NCI-H1417 (cell line): ENCODE measurements at regions not wholly inside any gene's neighbourhood (a gene's known extent, or its start where the extent isn't known, plus 50 kb on each side); places are given as distances from the start of the nearest gene placed in this dataset.
A peak's percentile ranks its signal among the peaks of the same experiment; 100 is the strongest.
"Not testable (repeated sequence)": the region's sequence is repeated elsewhere in the genome, so short reads cannot be mapped to it uniquely, and the experiment has no call there.

Experiments
- DNase-seq, 3 experiments: peaks; one replicate each; lab custom pipeline; 2025; lab: John Stamatoyannopoulos, UW

- no peak for DNase-seq
Observed at GRCh38 chr6:939526-940252, 246.8 kb upstream of the EXOC2 start.

DNA sequence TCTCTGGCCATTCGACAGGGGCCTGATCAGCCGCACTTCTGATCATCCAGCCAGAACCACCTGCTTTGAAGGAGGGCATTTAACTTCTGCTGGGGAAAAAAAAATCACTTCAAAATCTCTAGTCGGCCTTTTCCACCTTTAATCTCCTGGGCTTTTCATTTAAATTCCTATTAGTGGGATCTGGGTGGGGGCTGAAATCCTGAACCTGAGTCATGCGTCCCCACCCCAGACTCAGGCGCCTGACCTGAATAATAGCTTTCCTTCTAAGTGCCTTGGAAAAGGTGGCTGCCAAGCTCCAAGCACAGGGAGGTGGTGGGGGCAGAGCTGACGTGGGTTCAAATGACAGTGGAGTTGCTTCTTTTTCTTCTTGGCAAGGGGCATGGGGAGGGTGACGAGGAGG is 246.0 kb upstream of the EXOC2 start:
- DNase-seq: no peak

- DNase-seq: no peak
Observed at GRCh38 chr6:938271-938905, 245.4 kb upstream of the EXOC2 start.

DNA sequence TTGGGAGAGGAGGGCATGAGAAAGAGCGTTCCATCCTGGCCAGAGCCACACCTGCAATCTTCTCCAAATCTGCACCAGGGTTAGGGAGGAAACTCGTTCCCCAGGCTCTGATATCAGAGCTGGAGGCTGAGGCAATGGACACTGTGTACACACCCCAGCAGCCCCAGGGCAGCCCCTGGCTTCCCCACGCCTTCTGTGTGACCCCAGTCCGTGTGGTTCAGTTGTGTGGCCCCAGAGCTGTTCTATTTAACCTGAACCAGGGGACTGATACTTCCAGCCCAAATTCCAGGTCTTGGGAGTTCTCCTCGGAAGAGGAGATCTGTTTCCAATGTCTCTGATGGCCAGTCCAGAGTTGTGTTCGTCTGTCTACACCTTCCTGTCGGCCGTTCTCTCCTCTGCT is 242.6 kb upstream of the EXOC2 start:
- DNase-seq: no peak

GRCh38 chr6:934686-935085 is 241.7 kb upstream of the EXOC2 start:
- no peak for DNase-seq

- DNase-seq: not testable (repeated sequence)
Observed at GRCh38 chr6:931919-932318, 239.0 kb upstream of the EXOC2 start.

DNA sequence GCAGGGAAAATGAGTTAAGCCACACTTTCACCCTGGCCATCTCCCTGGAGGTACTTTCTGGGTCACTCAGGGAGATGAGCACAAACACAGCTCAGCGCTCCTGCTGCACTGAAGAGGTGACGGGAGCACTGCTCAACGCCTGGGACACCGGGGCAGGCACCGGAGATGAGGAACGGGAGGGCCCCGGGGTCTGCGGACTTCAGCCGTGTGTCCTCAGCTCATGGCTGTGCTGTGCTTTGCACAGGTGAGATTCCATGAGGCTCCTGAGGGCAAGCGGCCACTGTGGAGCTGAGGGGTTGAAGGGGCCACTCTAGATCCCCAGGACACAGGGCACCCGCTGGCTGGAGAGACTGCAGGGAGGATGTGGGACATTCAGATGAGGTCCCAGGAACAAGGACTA is 234.2 kb upstream of the EXOC2 start:
- DNase-seq: no peak

DNA sequence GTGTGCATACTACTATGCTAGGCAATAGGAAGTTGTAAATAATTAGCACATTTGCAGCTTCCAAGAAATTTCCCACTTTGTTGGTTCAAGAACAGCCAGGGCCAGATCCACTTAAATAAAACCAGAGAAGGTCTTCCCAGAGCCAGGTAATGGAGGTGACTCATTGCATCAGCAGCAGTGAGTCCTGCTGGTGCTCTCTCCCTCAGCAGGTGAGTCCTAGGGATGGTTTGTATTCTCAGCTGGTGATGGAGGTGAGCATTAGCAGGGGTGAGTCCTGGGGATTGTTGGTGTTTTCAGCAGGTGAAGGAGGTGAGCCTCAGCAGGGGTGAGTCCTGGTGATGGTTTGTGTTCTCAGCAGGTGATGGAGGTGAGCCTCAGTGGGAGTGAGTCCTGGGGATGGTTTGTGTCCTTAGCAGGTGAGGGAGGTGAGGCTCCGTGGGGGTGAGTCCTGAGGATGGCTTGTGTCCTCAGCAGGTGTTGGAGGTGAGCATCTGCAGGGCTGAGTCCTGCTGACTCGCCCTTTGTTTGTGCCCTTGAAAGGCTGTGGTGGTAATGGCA is 232.8 kb upstream of the EXOC2 start:
- DNase-seq: no peak

DNA sequence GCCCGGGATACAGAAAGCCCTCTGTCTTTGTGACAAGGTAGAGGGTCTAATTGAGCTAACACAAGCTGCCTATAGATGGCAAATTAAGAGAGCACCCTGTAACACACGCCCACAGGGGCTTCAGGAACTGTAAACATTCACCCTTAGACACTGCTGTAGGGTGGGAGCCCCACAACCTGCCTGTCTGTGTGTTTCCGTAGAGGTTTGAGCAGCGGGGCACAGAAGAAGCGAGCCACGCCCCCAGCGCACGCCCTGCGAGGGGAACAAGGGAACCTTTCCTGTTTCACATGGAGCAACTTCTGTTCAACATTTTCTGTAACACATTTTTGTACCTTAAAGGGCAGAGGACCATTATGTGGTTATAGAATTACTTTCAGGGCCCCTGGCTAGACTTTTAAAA is 231.7 kb upstream of the EXOC2 start:
- no peak for DNase-seq

GRCh38 chr6:921400-921799 is 228.5 kb upstream of the EXOC2 start:
- DNase-seq: no peak

GRCh38 chr6:920512-920911 is 227.6 kb upstream of the EXOC2 start:
- DNase-seq: no peak

GRCh38 chr6:919500-919899 is 226.6 kb upstream of the EXOC2 start:
- DNase-seq: no peak

DNA sequence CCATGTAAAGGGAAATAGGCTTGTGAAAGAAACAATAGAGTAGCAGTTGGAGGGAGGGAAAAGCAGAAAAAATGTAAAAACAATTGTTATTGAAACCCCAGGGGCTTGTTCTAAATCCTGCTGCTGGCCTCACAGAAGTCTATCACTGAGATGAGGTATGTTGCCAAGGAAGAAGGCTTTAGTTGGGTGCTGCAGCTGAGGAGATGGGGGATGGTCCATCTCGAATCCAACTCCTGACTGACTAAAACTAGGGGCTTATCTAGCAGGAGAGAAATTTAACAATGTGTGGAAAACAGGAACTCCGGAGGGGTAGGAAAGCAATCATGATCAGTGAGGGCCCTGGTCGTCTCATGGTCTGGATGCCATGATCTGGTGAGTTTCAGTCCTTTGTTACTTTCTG is 225.0 kb upstream of the EXOC2 start:
- no peak for DNase-seq

DNA sequence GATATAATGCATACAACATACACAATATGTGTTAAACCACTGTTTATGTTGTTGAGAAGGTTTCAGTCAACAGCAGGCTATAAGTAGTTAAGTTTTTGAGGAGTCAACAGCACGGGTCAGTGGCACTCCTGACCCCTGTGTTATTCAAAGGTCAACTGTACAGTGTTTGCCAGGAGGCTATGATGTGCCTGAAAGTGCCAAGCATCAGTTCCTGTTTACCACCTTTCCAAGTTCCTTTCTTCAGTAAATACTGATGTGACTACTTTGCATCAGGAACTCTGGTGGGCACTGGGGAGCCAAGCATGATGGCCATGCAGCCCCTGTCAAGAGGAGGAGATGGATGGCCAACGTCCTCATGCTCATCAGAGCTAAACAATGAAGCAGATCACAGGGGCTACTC is 224.4 kb upstream of the EXOC2 start:
- DNase-seq: no peak

GRCh38 chr6:916131-916530 is 223.2 kb upstream of the EXOC2 start:
- DNase-seq: no peak

DNA sequence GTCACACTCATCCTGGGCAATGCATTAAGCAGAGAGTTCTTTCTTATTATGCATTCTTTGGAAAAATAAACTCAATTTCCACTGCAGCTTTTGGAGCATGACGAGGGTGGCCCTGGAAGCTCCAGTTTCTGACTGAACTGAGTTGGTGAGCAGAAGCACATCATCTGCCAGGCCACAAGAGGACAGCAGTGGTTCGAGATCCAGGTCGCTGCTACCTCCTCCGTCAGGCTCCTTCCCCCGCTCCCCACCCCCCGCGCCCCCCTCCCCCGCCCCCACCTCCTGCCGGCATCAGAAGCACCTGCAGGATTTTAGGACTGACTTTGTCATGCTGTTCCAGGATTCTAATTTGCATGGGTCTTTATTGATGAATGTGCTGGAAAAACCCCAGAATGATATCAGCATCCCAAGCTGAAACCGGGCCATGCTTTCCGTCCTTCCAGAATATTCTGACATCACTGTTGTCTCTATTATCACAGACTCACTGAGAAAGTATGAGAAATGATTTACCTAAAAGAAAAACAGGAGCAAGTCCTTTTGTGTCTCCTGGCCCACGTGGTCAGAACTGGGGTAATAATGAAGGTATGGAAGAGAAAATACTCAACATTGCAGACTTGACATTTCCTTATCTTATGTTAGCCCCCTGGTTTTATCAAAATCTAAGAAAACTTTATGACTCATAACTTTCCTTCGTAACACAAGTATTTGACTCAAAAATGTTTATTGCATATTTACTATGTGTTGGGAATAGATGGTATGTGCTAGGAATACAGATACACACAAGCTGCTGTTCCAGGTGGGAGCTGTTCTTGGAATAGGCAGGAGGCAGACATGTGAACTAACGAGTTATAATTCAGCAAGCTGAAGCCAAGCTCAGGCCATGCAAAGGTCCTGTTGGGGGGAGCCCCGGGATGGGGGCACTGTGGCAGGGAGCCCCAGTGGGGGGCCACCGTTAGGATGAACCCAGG is 220.2 kb upstream of the EXOC2 start:
- peak in 2 of 3 experiments; percentile 3 to 57 for DNase-seq

DNA sequence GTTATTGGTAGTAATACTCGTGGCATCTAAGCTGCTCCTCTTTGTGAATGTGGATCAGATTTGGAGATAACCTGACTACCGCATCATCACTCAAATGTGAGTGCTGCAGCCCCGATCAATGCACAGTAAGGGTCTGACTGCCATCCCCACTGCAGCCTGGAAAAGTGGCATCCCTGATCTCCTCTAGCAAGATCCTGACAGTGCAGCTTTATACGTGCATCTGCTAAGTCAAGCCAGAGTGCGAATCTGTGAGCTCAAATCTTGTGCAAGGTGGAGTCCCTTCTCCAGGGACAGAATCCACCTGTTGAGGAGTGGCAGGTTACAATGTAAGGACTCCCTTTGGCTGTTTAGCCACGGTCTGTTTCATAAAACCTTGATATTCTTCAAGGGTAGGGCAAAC is 215.0 kb upstream of the EXOC2 start:
- no peak for DNase-seq

DNA sequence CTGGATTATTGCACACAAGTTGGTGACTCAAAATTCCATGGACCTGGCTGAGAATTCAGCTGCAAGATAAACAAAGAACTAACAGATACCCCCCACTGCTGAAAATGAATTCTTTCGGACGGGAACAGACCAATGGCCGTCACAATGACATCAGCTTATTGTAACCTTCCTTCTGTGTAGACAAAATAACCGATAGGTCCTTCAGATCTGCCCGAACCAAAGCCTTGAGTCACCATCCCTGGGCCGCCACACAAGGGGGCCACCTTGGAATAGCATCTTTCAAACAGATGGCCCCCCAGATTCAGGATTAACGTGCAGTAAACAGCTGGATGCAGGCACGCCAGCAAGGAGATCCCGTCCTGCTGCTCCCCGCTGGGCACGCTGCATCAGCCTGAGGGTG is 214.0 kb upstream of the EXOC2 start:
- peak in 1 of 3 experiments; percentile 31 for DNase-seq

GRCh38 chr6:905556-905955 is 212.6 kb upstream of the EXOC2 start:
- DNase-seq: peak in 1 of 3 experiments; percentile 26

GRCh38 chr6:904994-905393 is 212.1 kb upstream of the EXOC2 start:
- no peak for DNase-seq

- no peak for DNase-seq
Observed at GRCh38 chr6:903761-904160, 210.8 kb upstream of the EXOC2 start.

- no peak for DNase-seq
Observed at GRCh38 chr6:901696-902460, 208.9 kb upstream of the EXOC2 start.
